ENCODE measurements at regions not wholly inside any gene's neighbourhood (a gene's known extent, or its start where the extent isn't known, plus 50 kb on each side); places are given as distances from the start of the nearest gene placed in this dataset.

DNA sequence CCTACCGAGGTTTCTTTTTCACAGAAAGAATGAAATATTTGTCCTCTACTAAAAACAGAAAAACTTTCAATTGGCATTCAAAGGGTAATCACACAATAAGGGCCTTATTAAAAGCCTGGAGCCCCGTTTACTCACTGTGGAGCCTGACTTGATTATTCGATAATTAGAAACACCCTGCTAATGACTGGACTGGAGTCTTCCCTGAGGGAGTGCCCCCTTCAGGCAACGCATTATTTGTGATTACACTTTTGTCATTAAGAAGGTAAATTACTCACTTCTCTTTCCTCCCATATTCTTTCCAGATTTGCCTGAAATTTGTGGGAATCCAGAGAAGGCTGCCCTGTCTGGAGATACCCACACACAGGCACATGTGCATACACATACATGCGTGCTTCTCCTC lies 444.2 kb upstream of the NPVF start:
- TF ChIP-seq POLR2A (IDR thresholded peaks at IDR 0.05), result no peak
- TF ChIP-seq CTCF (IDR thresholded peaks at IDR 0.05), result no peak
- no peak for TF ChIP-seq POLR2AphosphoS5 (IDR thresholded peaks at IDR 0.05)

Data from gastroesophageal sphincter (tissue), 3 donors.